ENCODE measurements at regions not wholly inside any gene's neighbourhood (a gene's known extent, or its start where the extent isn't known, plus 50 kb on each side); places are given as distances from the start of the nearest gene placed in this dataset.
"Not testable (repeated sequence)": the region's sequence is repeated elsewhere in the genome, so short reads cannot be mapped to it uniquely, and the experiment has no call there.

GRCh38 chr14:105914281-105914680, 387.9 kb downstream of the TMEM121 start:
- TF ChIP-seq POLR2A, CTCF (IDR thresholded peaks at IDR 0.05): not testable (repeated sequence)

Measured in heart left ventricle (tissue), 13 donors.